Large intestine (tissue), 3 donors: ENCODE measurements at regions not wholly inside any gene's neighbourhood (a gene's known extent, or its start where the extent isn't known, plus 50 kb on each side); places are given as distances from the start of the nearest gene placed in this dataset.

Source experiments
- DNase-seq, 2 donors: peaks; one replicate each; pipeline versions ENCODE4 v3.0.0 to v3.0.0-alpha.2; 2013
- H3K27ac ChIP-seq: one replicate; pipeline ENCODE4 v1.5.1; 2013; ENCODE audit warnings: low read length
- H3K27me3 ChIP-seq: 2 replicates; pipeline ENCODE4 v1.6.1; 2013; ENCODE audit warnings: low read length; ENCODE audit not compliant: control insufficient read depth, insufficient read depth
- H3K36me3 ChIP-seq: 2 replicates; pipeline ENCODE4 v1.6.1; 2013; ENCODE audit warnings: low read length; ENCODE audit not compliant: control insufficient read depth, insufficient read depth
- H3K4me1 ChIP-seq: one replicate; pipeline ENCODE4 v1.6.1; 2013; ENCODE audit warnings: low read length; ENCODE audit not compliant: control insufficient read depth, insufficient read depth
- H3K4me3 ChIP-seq: one replicate; pipeline ENCODE4 v1.5.1; 2013; ENCODE audit warnings: low read length
- H3K9me3 ChIP-seq: one replicate; pipeline ENCODE4 v1.6.1; 2013; ENCODE audit warnings: mild to moderate bottlenecking, low read depth, low read length, moderate library complexity; ENCODE audit not compliant: control insufficient read depth
- whole genome bisulfite sequencing: methylation state at CpG from one replicate; pipeline ENCODE4 v1.1.5; 2013; ENCODE audit warnings: low lambda C conversion rate; ENCODE audit not compliant: insufficient coverage; 5-methylcytosine and 5-hydroxymethylcytosine counted together

DNA sequence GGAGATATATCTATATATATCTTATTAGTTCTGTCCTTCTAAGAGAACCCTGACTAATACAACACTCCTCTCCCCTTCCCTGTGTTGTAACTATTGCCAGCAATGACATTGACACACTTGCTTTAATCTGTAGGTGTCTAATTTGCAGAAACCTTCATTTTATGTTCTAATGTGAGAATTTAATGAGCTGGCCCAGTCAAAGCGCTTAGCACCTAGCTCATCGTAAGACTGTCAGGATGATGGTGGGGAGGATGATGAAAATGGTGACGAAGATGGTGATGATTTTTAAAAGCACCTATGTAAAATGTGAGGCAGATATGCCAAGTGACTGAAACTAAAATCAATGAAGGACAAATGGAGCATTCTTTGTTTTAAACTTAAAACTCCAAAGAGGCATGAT lies 183.8 kb downstream of the DHX15 start:
- no peaks in the 10 kb centered on the region for H3K36me3 ChIP-seq
- no peaks in the 10 kb centered on the region for H3K9me3 ChIP-seq
- H3K27ac ChIP-seq, result no peak overlapping the region
- no peak overlapping the region for H3K4me3 ChIP-seq
- no peak for DNase-seq
- no peaks in the 10 kb centered on the region for H3K27me3 ChIP-seq
- H3K4me1 ChIP-seq, result no peaks in the 10 kb centered on the region
- 100% methylated on average over 2 of the region's 3 CpGs for WGBS

DNA sequence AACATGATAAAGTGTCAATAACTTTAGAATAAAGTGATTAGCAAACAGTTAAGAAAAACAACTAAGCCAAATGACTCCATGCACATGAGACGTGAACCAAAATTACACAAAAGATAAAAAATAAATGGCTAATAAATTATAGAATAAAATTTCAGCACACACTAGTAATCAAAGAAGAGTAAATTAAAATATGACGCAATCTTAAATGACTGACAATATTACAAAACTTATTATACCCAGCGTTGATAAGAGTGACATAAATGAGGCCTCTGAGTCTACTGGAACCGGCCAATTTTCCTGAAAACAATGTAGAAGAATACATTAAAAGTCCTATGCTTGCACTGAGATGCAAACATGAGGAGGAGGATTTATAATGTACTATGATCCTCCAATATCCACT lies 187.4 kb downstream of the DHX15 start:
- Histone ChIP-seq H3K27me3 (no peaks in the 10 kb centered on the region), H3K27ac (no peak overlapping the region), H3K36me3 (no peaks in the 10 kb centered on the region), H3K4me3 (no peak overlapping the region), H3K9me3 (no peaks in the 10 kb centered on the region), H3K4me1 (no peaks in the 10 kb centered on the region)
- WGBS, result 100% methylated on average over 1 of the region's 4 CpGs
- no peak for DNase-seq

DNA sequence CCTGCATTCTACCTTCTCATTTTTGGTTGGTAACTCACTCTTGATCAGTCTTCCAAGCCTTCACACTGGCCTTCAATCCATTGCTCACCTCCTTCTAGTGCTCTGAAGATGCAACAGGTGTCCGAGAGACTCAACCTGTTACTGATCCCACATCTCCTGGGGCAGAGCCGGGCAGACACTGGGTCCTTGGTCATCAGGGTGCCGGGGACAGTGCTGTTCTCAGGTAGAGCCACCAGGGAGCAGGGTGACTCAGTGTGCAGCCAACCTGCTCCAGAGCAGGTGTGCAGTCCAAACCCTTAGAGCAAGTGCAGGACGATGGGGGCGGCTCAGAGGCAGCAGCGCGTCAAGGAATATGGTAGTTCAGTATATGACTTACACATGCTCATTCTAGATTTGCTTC lies 188.4 kb downstream of the DHX15 start:
- WGBS, result no CpG with 5 or more reads among the region's 7 CpGs
- Histone ChIP-seq H3K27me3 (no peaks in the 10 kb centered on the region), H3K9me3 (no peaks in the 10 kb centered on the region), H3K36me3 (no peaks in the 10 kb centered on the region), H3K27ac (no peak overlapping the region), H3K4me1 (no peaks in the 10 kb centered on the region), H3K4me3 (no peak overlapping the region)
- DNase-seq, result no peak

DNA sequence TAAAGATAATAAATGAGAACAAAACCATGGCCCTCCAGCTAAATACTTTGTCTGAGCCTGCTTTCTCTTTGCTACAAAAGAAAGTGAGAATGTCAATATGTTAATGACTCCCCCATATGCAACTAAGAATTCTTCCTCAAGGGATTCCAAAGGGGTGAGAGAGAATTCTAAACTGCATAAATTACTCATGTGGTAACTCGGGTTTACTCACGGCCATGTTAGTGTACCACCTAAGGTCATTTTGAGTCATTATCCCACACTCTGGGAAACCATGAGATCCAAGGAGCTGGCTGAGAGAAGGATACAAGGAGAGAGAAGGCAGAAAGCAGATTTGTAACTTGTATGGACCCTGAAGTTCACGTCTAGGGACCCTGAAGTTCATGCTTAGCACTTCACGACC lies 190.3 kb downstream of the DHX15 start:
- Histone ChIP-seq H3K27ac (no peak overlapping the region), H3K27me3 (no peaks in the 10 kb centered on the region), H3K36me3 (no peaks in the 10 kb centered on the region), H3K4me3 (no peak overlapping the region), H3K9me3 (no peaks in the 10 kb centered on the region), H3K4me1 (no peaks in the 10 kb centered on the region)
- DNase-seq, result no peak
- 100% methylated on average over 1 of the region's 4 CpGs for WGBS

DNA sequence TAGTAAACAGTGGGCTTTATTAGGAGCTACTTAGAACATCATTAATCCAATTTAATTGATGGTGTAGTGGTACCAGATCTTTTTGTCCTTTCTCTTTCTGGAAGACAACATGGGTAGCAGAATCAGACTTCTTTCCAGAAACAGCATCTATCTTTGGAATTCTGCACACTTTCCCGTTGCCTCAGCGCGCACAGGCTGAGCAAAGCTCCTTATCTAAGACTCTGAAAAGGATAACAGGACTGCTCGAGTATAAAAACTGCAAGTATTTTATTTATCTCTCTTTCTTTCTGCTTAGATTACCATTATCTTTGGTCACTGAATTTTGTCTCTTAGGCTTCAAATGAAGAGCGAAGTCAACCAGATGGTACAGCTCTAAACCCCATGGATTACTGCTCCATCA lies 191.7 kb downstream of the DHX15 start:
- Histone ChIP-seq H3K9me3 (no peaks in the 10 kb centered on the region), H3K4me1 (no peaks in the 10 kb centered on the region), H3K4me3 (no peak overlapping the region), H3K36me3 (no peaks in the 10 kb centered on the region), H3K27me3 (no peaks in the 10 kb centered on the region), H3K27ac (no peak overlapping the region)
- WGBS, result 23% methylated on average over 4 of the region's 5 CpGs
- DNase-seq, result no peak

DNA sequence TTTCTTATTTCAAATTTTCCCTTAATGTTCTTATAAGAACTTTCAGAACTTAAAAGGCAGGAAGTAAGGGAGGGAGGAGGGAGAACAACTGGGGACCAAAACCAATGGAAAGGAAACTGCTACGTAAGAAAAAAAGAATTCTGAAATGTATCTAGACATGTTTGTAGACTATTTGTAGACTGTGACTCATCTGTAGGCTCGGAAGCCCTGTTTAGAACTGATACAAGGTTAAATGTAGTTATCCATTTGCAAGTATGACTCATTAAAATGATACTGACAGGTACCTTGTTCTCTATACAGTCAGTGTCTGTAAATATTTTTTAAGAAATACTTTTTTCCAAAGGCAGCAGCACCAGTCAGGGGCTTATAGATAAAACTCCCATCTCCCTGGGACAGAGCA lies 202.0 kb downstream of the DHX15 start:
- no peak for DNase-seq
- no peak overlapping the region for H3K27ac ChIP-seq
- no CpG with 5 or more reads among the region's 2 CpGs for WGBS

DNA sequence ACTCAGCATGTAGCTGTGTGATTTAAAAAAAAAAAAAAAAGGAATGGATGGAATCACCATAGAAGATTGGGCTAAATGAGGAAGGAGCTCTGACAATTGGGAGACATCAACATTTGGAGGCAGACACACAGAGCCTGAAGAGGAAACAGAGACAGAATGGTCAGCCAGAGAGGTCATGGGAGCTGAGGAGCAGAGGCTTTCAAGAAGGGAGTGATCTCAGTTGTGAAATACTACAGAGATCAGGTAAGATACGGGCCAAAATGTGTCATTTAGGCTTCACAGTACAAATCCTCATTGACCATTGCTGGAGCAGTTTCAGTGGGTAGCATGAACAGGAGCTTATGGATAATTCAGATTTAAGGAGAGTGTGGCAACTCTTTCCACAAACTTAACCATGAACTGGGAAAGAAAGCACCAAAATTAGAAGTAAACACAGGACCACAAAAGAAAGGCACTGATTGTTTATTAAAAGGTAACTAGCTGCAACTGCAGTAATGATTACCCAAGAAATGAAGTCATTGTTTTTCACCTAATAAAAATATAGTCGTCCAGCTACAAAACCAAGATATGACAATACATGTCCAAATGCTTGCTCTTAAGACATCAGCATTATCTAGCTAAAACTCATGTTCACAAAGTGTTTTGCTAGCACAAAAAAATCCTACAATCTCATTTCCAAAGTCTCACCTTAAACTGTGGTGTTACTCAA lies 203.2 kb downstream of the DHX15 start:
- Histone ChIP-seq H3K36me3 (no peaks in the 10 kb centered on the region), H3K4me1 (no peaks in the 10 kb centered on the region), H3K9me3 (no peaks in the 10 kb centered on the region), H3K27me3 (no peaks in the 10 kb centered on the region), H3K4me3 (no peak overlapping the region), H3K27ac (no peak overlapping the region)
- WGBS, result 100% methylated on average over 1 of the region's 2 CpGs
- no peak for DNase-seq

More for the DNA sequence above, 202.0 kb downstream of the DHX15 start:
- Histone ChIP-seq H3K27me3 (no peaks in the 10 kb centered on the region), H3K9me3 (no peaks in the 10 kb centered on the region), H3K4me3 (no peak overlapping the region), H3K4me1 (no peaks in the 10 kb centered on the region), H3K36me3 (no peaks in the 10 kb centered on the region)

DNA sequence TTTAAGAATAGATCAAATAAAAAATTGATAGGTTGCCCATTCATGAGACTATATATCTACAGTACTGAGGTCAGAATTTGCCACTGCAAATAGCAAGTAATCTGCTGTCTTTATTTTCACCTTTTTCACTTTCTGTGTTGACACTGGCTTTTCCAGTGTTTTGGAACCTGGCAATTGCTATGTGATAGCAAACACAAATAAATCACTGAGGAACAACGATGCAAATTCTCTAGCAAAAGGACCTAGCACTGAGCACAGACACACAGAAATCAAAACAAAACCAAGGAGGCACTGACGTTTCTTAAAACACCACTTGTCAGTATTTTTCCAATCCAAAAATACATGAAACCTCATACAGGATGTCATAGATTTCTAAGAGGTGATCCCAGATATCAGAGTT lies 210.7 kb downstream of the DHX15 start:
- no peak for DNase-seq
- no CpG with 5 or more reads among the region's 2 CpGs for WGBS
- no peak overlapping the region for H3K27ac ChIP-seq
- H3K27me3 ChIP-seq, result no peaks in the 10 kb centered on the region
- no peak overlapping the region for H3K4me3 ChIP-seq
- no peaks in the 10 kb centered on the region for H3K9me3 ChIP-seq
- no peaks in the 10 kb centered on the region for H3K36me3 ChIP-seq
- no peaks in the 10 kb centered on the region for H3K4me1 ChIP-seq

DNA sequence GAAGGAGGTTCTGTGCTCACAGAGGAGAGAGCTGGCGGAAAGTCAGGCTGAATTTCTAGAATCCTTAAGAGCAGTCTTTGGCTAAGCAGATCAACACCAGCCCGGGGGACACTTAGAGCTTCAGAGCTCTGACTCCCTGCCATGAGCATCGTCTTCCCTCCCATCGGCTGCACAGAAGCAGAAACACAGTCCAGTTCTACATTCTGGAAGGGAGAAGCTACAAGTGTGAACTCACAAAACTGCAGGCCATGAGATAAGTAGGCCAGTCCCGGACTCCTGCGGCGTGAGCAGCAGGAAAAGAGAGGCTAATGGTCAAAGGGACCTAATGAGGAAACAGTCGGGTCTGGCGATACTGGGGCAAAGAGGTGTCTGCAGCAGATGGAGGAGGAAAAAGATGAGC lies 211.5 kb downstream of the DHX15 start:
- H3K27me3 ChIP-seq, result no peaks in the 10 kb centered on the region
- H3K9me3 ChIP-seq, result no peaks in the 10 kb centered on the region
- no peak for DNase-seq
- H3K4me1 ChIP-seq, result no peaks in the 10 kb centered on the region
- H3K27ac ChIP-seq, result no peak overlapping the region
- no peaks in the 10 kb centered on the region for H3K36me3 ChIP-seq
- WGBS, result 50% methylated on average over 2 of the region's 9 CpGs
- no peak overlapping the region for H3K4me3 ChIP-seq

DNA sequence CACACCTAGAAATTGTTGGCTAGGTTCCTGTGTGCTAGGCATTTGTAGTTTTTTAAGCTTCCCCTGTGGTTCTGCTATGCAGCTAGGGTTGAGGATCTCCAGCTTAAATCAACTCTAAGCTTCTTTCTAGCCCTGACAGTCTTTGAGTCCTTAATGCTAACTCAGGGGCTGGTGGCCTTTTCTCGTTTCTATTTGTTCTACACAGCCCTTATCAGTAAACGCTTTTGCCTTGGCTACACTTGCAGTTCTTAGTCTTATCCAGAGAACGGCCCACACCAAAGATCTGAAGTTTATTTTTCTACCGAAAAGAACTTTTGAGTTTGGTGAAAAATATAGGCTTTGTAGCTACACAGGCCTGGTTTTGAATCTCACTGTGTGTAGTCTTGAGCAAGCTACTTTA lies 212.0 kb downstream of the DHX15 start:
- no peaks in the 10 kb centered on the region for H3K36me3 ChIP-seq
- no peaks in the 10 kb centered on the region for H3K4me1 ChIP-seq
- no peak for DNase-seq
- no peak overlapping the region for H3K27ac ChIP-seq
- H3K4me3 ChIP-seq, result no peak overlapping the region
- no peaks in the 10 kb centered on the region for H3K27me3 ChIP-seq
- no peaks in the 10 kb centered on the region for H3K9me3 ChIP-seq
- WGBS, result no CpG with 5 or more reads among the region's 4 CpGs

DNA sequence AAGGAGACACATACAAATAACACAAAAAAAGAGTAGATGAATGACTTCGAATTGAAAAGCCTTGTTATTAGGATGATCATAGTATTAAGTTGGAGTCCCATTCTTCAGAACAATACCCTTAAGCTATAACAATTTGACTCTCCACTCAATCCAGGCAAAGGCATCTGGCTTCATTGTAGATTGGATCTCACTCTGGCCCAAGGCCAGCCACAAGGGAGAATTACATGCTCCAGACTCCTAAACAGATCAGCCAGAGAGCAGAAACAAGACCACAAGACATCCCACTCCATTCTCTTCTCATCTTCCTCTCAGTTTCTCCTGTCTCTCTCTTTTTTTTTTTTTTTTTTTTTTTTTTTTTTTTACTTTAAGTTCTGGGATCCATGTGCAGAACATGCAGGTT lies 213.9 kb downstream of the DHX15 start:
- no peak overlapping the region for H3K4me3 ChIP-seq
- H3K9me3 ChIP-seq, result no peaks in the 10 kb centered on the region
- no peak overlapping the region for H3K27ac ChIP-seq
- no peaks in the 10 kb centered on the region for H3K36me3 ChIP-seq
- no peak for DNase-seq
- WGBS, result no CpG with 5 or more reads among the region's 1 CpG
- H3K4me1 ChIP-seq, result no peaks in the 10 kb centered on the region
- H3K27me3 ChIP-seq, result no peaks in the 10 kb centered on the region
